NCI-H526 (cell line): ENCODE measurements at regions not wholly inside any gene's neighbourhood (a gene's known extent, or its start where the extent isn't known, plus 50 kb on each side); places are given as distances from the start of the nearest gene placed in this dataset.

ENCODE experiments used
- DNase-seq, 2 experiments: peaks; one replicate each; lab custom pipeline; 2025; lab: John Stamatoyannopoulos, UW

- DNase-seq = no peak
Observed at GRCh38 chr5:66469684-66470083, 126.5 kb upstream of the MAST4 start.

GRCh38 chr5:66472010-66472409, 124.2 kb upstream of the MAST4 start:
- DNase-seq = no peak

- DNase-seq = no peak
Observed at GRCh38 chr5:66475731-66476130, 120.5 kb upstream of the MAST4 start.

- no peak for DNase-seq
Observed at GRCh38 chr5:66477596-66477995, 118.6 kb upstream of the MAST4 start.

- peak in 1 of 2 experiments; percentile 2 for DNase-seq
Observed at GRCh38 chr5:66494437-66494836, 101.8 kb upstream of the MAST4 start.

- DNase-seq = peak in 1 of 2 experiments; percentile 4
Observed at GRCh38 chr5:66498791-66499207, 97.4 kb upstream of the MAST4 start.

GRCh38 chr5:66503203-66503789, 92.9 kb upstream of the MAST4 start:
- no peak for DNase-seq

GRCh38 chr5:66507106-66507505, 89.1 kb upstream of the MAST4 start:
- DNase-seq = no peak

GRCh38 chr5:66511491-66511890, 84.7 kb upstream of the MAST4 start:
- DNase-seq = no peak

- DNase-seq = peak; percentile 66 to 77
Observed at GRCh38 chr5:66513130-66513529, 83.1 kb upstream of the MAST4 start.

GRCh38 chr5:66515209-66515608, 81.0 kb upstream of the MAST4 start:
- DNase-seq = no peak

- no peak for DNase-seq
Observed at GRCh38 chr5:66516550-66516949, 79.6 kb upstream of the MAST4 start.

- DNase-seq = no peak
Observed at GRCh38 chr5:66517351-66517750, 78.8 kb upstream of the MAST4 start.

- no peak for DNase-seq
Observed at GRCh38 chr5:66518052-66518451, 78.1 kb upstream of the MAST4 start.

GRCh38 chr5:66518753-66519152, 77.4 kb upstream of the MAST4 start:
- no peak for DNase-seq

GRCh38 chr5:66519626-66520025, 76.6 kb upstream of the MAST4 start:
- DNase-seq = no peak

GRCh38 chr5:66520854-66521253, 75.3 kb upstream of the MAST4 start:
- DNase-seq = no peak

- DNase-seq = no peak
Observed at GRCh38 chr5:66527478-66528035, 68.6 kb upstream of the MAST4 start.

- peak in 1 of 2 experiments; percentile 53 for DNase-seq
Observed at GRCh38 chr5:66529182-66529581, 67.0 kb upstream of the MAST4 start.

- no peak for DNase-seq
Observed at GRCh38 chr5:66529704-66530103, 66.5 kb upstream of the MAST4 start.

GRCh38 chr5:66538126-66538525, 58.1 kb upstream of the MAST4 start:
- DNase-seq = no peak

GRCh38 chr5:66538531-66538930, 57.7 kb upstream of the MAST4 start:
- DNase-seq = no peak

GRCh38 chr5:66540078-66540477, 56.1 kb upstream of the MAST4 start:
- DNase-seq = no peak

- DNase-seq = no peak
Observed at GRCh38 chr5:66542711-66543110, 53.5 kb upstream of the MAST4 start.
